ENCODE measurements at regions not wholly inside any gene's neighbourhood (a gene's known extent, or its start where the extent isn't known, plus 50 kb on each side); places are given as distances from the start of the nearest gene placed in this dataset.
"Not testable (repeated sequence)": the region's sequence is repeated elsewhere in the genome, so short reads cannot be mapped to it uniquely, and the experiment has no call there.

DNA sequence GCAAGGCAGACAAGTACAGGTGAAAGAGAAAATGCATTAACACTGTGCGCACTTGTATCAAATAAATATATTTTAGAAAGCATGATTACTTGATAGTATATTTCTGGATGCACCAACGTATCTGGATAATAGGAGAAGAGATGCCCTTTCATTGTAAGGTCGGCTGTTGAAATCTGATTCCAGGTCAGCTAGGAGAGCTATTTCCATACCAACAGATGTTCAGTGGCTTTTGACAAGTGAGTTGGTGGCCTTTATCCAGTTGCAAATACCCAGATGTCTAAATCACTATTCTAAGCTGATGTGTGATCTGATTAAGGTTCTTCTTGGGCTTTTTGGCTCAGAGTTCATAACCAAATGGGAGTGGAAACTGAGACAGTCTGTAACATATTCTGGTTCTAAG, 128.2 kb upstream of the TBCA start:
- no peaks in the 10 kb centered on the region for H3K9me3 ChIP-seq
- no peaks in the 10 kb centered on the region for H3K36me3 ChIP-seq
- no peak for ATAC-seq (ENCODE audit: low FRiP score in 2 of 2)
- no peak for DNase-seq
- WGBS, 2 donors, result 78 to 87% methylated on average over 3 of the region's 3 CpGs
- no peaks in the 10 kb centered on the region for H3K27me3 ChIP-seq
- H3K4me3 ChIP-seq, result no peak overlapping the region
- no peak overlapping the region for H3K27ac ChIP-seq
- TF ChIP-seq POLR2A (IDR thresholded peaks at IDR 0.05), result no peak
- no peak for TF ChIP-seq EP300 (IDR thresholded peaks at IDR 0.05)
- TF ChIP-seq CTCF (IDR thresholded peaks at IDR 0.05), result no peak
- no peak for TF ChIP-seq POLR2AphosphoS5 (IDR thresholded peaks at IDR 0.05)
- H3K4me1 ChIP-seq, result no peaks in the 10 kb centered on the region

DNA sequence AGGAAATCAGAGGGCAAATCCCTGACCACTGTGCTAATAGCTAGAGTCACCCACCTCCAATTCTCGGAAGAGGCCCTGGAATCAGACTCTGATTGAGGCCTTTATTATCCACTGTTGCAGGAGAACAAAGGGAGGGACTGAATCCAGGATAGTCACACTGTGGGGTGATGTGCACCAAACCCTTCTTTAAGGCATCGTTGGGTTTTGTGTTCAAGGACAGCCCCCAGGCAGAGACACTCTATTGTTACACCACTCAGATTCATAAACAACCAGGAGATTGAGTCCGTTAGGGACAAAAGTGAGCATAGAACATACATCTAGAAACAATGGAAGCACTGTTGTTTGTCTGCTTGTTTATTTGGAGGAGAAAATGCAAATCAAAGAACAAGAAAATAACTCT, 124.6 kb upstream of the TBCA start:
- no peak overlapping the region for H3K4me3 ChIP-seq
- no peaks in the 10 kb centered on the region for H3K36me3 ChIP-seq
- H3K4me1 ChIP-seq, result no peaks in the 10 kb centered on the region
- H3K27ac ChIP-seq, result no peak overlapping the region
- DNase-seq (no peak), ATAC-seq (ENCODE audit: low FRiP score in 2 of 2) (no peak)
- no peaks in the 10 kb centered on the region for H3K27me3 ChIP-seq
- no peaks in the 10 kb centered on the region for H3K9me3 ChIP-seq
- WGBS, 2 donors, result 75 to 81% methylated on average over 3 of the region's 3 CpGs
- TF ChIP-seq CTCF (IDR thresholded peaks at IDR 0.05), result no peak
- no peak for TF ChIP-seq POLR2A (IDR thresholded peaks at IDR 0.05)
- TF ChIP-seq EP300 (IDR thresholded peaks at IDR 0.05), result no peak
- TF ChIP-seq POLR2AphosphoS5 (IDR thresholded peaks at IDR 0.05), result no peak

- Histone ChIP-seq H3K4me1 (no peaks in the 10 kb centered on the region), H3K9me3 (no peaks in the 10 kb centered on the region), H3K4me3 (no peak overlapping the region), H3K27me3 (no peaks in the 10 kb centered on the region), H3K27ac (no peak overlapping the region), H3K36me3 (no peaks in the 10 kb centered on the region)
- no peak for DNase-seq
- WGBS, 2 donors, result 93 to 97% methylated on average over 2 of the region's 2 CpGs
- no peak for ATAC-seq (ENCODE audit: low FRiP score in 2 of 2)
- TF ChIP-seq EP300 (IDR thresholded peaks at IDR 0.05) (no peak), POLR2A (IDR thresholded peaks at IDR 0.05) (no peak), CTCF (IDR thresholded peaks at IDR 0.05) (no peak), POLR2AphosphoS5 (IDR thresholded peaks at IDR 0.05) (no peak)
These were observed 122.2 kb upstream of the TBCA start for GRCh38 chr5:77898385-77898784.

DNA sequence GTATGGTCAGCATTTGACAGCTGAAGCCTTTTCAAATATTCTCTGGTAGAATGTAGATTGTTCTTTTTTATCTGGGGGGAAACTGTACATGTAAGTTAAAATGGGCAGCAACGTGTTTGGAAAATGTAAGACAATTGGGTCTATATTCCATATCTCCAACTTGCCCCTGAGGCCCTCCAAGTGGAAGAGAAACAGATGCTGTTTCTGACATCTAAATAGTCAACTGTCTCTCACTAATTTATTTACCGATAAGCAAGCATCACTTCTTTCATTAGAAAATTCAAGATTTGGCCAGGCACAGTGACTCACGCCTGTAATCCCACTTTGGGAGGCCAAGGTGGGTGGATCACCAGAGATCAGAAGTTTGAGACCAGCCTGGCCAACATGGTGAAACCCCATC, 120.2 kb upstream of the TBCA start:
- TF ChIP-seq CTCF (IDR thresholded peaks at IDR 0.05) (no peak), POLR2A (IDR thresholded peaks at IDR 0.05) (no peak), EP300 (IDR thresholded peaks at IDR 0.05) (no peak), POLR2AphosphoS5 (IDR thresholded peaks at IDR 0.05) (no peak)
- ATAC-seq (ENCODE audit: low FRiP score in 2 of 2) (no peak), DNase-seq (no peak)
- no peaks in the 10 kb centered on the region for H3K27me3 ChIP-seq
- H3K36me3 ChIP-seq, result no peaks in the 10 kb centered on the region
- 89 to 92% methylated on average over 3 of the region's 3 CpGs for WGBS, 2 donors
- no peaks in the 10 kb centered on the region for H3K9me3 ChIP-seq
- H3K4me3 ChIP-seq, result no peak overlapping the region
- H3K4me1 ChIP-seq, result no peaks in the 10 kb centered on the region
- no peak overlapping the region for H3K27ac ChIP-seq

GRCh38 chr5:77894103-77894502, 118.0 kb upstream of the TBCA start:
- not testable (repeated sequence) for H3K9me3 ChIP-seq; H3K27ac ChIP-seq; H3K4me1 ChIP-seq; H3K4me3 ChIP-seq; H3K27me3 ChIP-seq; DNase-seq; ATAC-seq (ENCODE audit: low FRiP score in 2 of 2); H3K36me3 ChIP-seq
- WGBS, 2 donors, result 95 to 96% methylated on average over 5 of the region's 5 CpGs
